ENCODE measurements at regions not wholly inside any gene's neighbourhood (a gene's known extent, or its start where the extent isn't known, plus 50 kb on each side); places are given as distances from the start of the nearest gene placed in this dataset.

GRCh38 chr18:75588412-75588811 lies 160.9 kb upstream of the SMIM21 start:
- Histone ChIP-seq H3K4me3 (ENCODE audit: low read depth, low read length) (no peak overlapping the region), H2AFZ (no peak overlapping the region), H3K4me2 (ENCODE audit: low read length) (no peak overlapping the region), H3K36me3 (ENCODE audit: control insufficient read depth, insufficient read depth, low read length) (no peaks in the 10 kb centered on the region), H3K9me3 (ENCODE audit: control insufficient read depth, low read length) (no peaks in the 10 kb centered on the region), H3K79me2 (no peaks in the 10 kb centered on the region), H3K27me3 (ENCODE audit: control insufficient read depth, insufficient read depth, low read length) (no peaks in the 10 kb centered on the region), H3K4me1 (no peaks in the 10 kb centered on the region), H3K9ac (no peak overlapping the region), H3K27ac (no peak overlapping the region)
- no peak for TF ChIP-seq CTCF (IDR thresholded peaks at IDR 0.05)

- Histone ChIP-seq H2AFZ (no peak overlapping the region), H3K36me3 (ENCODE audit: control insufficient read depth, insufficient read depth, low read length) (no peaks in the 10 kb centered on the region), H3K27ac (no peak overlapping the region), H3K4me2 (ENCODE audit: low read length) (no peak overlapping the region), H3K9ac (no peak overlapping the region), H3K4me3 (ENCODE audit: low read depth, low read length) (no peak overlapping the region), H3K9me3 (ENCODE audit: control insufficient read depth, low read length) (no peaks in the 10 kb centered on the region), H3K4me1 (no peaks in the 10 kb centered on the region), H3K27me3 (ENCODE audit: control insufficient read depth, insufficient read depth, low read length) (no peaks in the 10 kb centered on the region), H3K79me2 (no peaks in the 10 kb centered on the region)
- no peak for TF ChIP-seq CTCF (IDR thresholded peaks at IDR 0.05)
Measured at GRCh38 chr18:75587131-75587530, 159.6 kb upstream of the SMIM21 start.

GRCh38 chr18:75586130-75586889 lies 158.8 kb upstream of the SMIM21 start:
- Histone ChIP-seq H3K9me3 (ENCODE audit: control insufficient read depth, low read length) (no peaks in the 10 kb centered on the region), H3K27me3 (ENCODE audit: control insufficient read depth, insufficient read depth, low read length) (no peaks in the 10 kb centered on the region), H3K79me2 (no peaks in the 10 kb centered on the region), H3K36me3 (ENCODE audit: control insufficient read depth, insufficient read depth, low read length) (no peaks in the 10 kb centered on the region), H3K9ac (no peak overlapping the region), H3K4me1 (no peaks in the 10 kb centered on the region), H2AFZ (no peak overlapping the region), H3K4me3 (ENCODE audit: low read depth, low read length) (no peak overlapping the region), H3K4me2 (ENCODE audit: low read length) (no peak overlapping the region), H3K27ac (no peak overlapping the region)
- no peak for TF ChIP-seq CTCF (IDR thresholded peaks at IDR 0.05)

GRCh38 chr18:75582940-75583339 lies 155.4 kb upstream of the SMIM21 start:
- H3K9ac ChIP-seq = no peak overlapping the region
- no peak overlapping the region for H3K4me2 ChIP-seq (ENCODE audit: low read length)
- H3K27ac ChIP-seq = no peak overlapping the region
- TF ChIP-seq CTCF (IDR thresholded peaks at IDR 0.05) = no peak
- no peaks in the 10 kb centered on the region for H3K36me3 ChIP-seq (ENCODE audit: control insufficient read depth, insufficient read depth, low read length)
- no peaks in the 10 kb centered on the region for H3K27me3 ChIP-seq (ENCODE audit: control insufficient read depth, insufficient read depth, low read length)
- H3K4me1 ChIP-seq = no peaks in the 10 kb centered on the region
- no peak overlapping the region for H3K4me3 ChIP-seq (ENCODE audit: low read depth, low read length)
- H3K79me2 ChIP-seq = no peaks in the 10 kb centered on the region
- H2AFZ ChIP-seq = no peak overlapping the region
- no peaks in the 10 kb centered on the region for H3K9me3 ChIP-seq (ENCODE audit: control insufficient read depth, low read length)

- H3K9ac ChIP-seq = no peak overlapping the region
- H3K4me3 ChIP-seq (ENCODE audit: low read depth, low read length) = no peak overlapping the region
- H3K4me2 ChIP-seq (ENCODE audit: low read length) = no peak overlapping the region
- TF ChIP-seq CTCF (IDR thresholded peaks at IDR 0.05) = no peak
- H3K36me3 ChIP-seq (ENCODE audit: control insufficient read depth, insufficient read depth, low read length) = no peaks in the 10 kb centered on the region
- H2AFZ ChIP-seq = no peak overlapping the region
- no peaks in the 10 kb centered on the region for H3K9me3 ChIP-seq (ENCODE audit: control insufficient read depth, low read length)
- H3K27ac ChIP-seq = no peak overlapping the region
- H3K79me2 ChIP-seq = no peaks in the 10 kb centered on the region
- no peaks in the 10 kb centered on the region for H3K4me1 ChIP-seq
- no peaks in the 10 kb centered on the region for H3K27me3 ChIP-seq (ENCODE audit: control insufficient read depth, insufficient read depth, low read length)
Measured at GRCh38 chr18:75582406-75582821, 154.9 kb upstream of the SMIM21 start.
